ENCODE measurements at regions not wholly inside any gene's neighbourhood (a gene's known extent, or its start where the extent isn't known, plus 50 kb on each side); places are given as distances from the start of the nearest gene placed in this dataset.
"Not testable (repeated sequence)": the region's sequence is repeated elsewhere in the genome, so short reads cannot be mapped to it uniquely, and the experiment has no call there.

GRCh38 chr10:28186887-28187578 is 115.8 kb downstream of the MPP7 start:
- peak; percentile 5 for DNase-seq

- DNase-seq: no peak
Measured at GRCh38 chr10:28186461-28186860, 116.4 kb downstream of the MPP7 start.

- no peak for DNase-seq
Measured at GRCh38 chr10:28184810-28185209, 118.1 kb downstream of the MPP7 start.

GRCh38 chr10:28181478-28182096 is 121.3 kb downstream of the MPP7 start:
- peak; percentile 17 for DNase-seq

- DNase-seq: peak; percentile 3
Measured at GRCh38 chr10:28180654-28181053, 122.2 kb downstream of the MPP7 start.

- DNase-seq: no peak
Measured at GRCh38 chr10:28179743-28180099, 123.1 kb downstream of the MPP7 start.

- peak; percentile 86 for DNase-seq
Measured at GRCh38 chr10:28179006-28179742, 123.7 kb downstream of the MPP7 start.

- DNase-seq: no peak
Measured at GRCh38 chr10:28177944-28178637, 124.8 kb downstream of the MPP7 start.

- DNase-seq: not testable (repeated sequence)
Measured at GRCh38 chr10:28176498-28176897, 126.4 kb downstream of the MPP7 start.

GRCh38 chr10:28172223-28172610 is 130.6 kb downstream of the MPP7 start:
- DNase-seq: no peak

GRCh38 chr10:28171468-28172222 is 131.2 kb downstream of the MPP7 start:
- DNase-seq: peak; percentile 4

- no peak for DNase-seq
Measured at GRCh38 chr10:28169525-28169924, 133.3 kb downstream of the MPP7 start.

GRCh38 chr10:28160866-28161405 is 141.9 kb downstream of the MPP7 start:
- no peak for DNase-seq

- DNase-seq: no peak
Measured at GRCh38 chr10:28157379-28157778, 145.5 kb downstream of the MPP7 start.

- DNase-seq: no peak
Measured at GRCh38 chr10:28155726-28156125, 147.1 kb downstream of the MPP7 start.

- no peak for DNase-seq
Measured at GRCh38 chr10:28151636-28152035, 151.2 kb downstream of the MPP7 start.

GRCh38 chr10:28149746-28150145 is 150.9 kb upstream of the ODAD2 start:
- no peak for DNase-seq

GRCh38 chr10:28147706-28148105 is 148.8 kb upstream of the ODAD2 start:
- no peak for DNase-seq

GRCh38 chr10:28139138-28139537 is 140.3 kb upstream of the ODAD2 start:
- no peak for DNase-seq

GRCh38 chr10:28137907-28138880 is 139.3 kb upstream of the ODAD2 start:
- no peak for DNase-seq

- no peak for DNase-seq
Measured at GRCh38 chr10:28135258-28135657, 136.4 kb upstream of the ODAD2 start.
